Loucy (cell line): ENCODE measurements at regions not wholly inside any gene's neighbourhood (a gene's known extent, or its start where the extent isn't known, plus 50 kb on each side); places are given as distances from the start of the nearest gene placed in this dataset.

Experiments used
- H2AFZ ChIP-seq: fragments of 200-600 bp; sonication (generic); 2 replicates; pipeline ENCODE4 v1.6.0; 2016; ENCODE audit warnings: antibody characterized with exemption, mild to moderate bottlenecking, low read length, moderate library complexity
- H3F3A ChIP-seq: fragments of 200-600 bp; 2 replicates; pipeline ENCODE4 v1.6.0; 2016; ENCODE audit warnings: antibody characterized with exemption, low read depth, mild to moderate bottlenecking
- H3K27me3 ChIP-seq: fragments of 200-600 bp; sonication (generic); 2 replicates; pipeline ENCODE4 v1.6.1; 2014; ENCODE audit warnings: low read length, mild to moderate bottlenecking; ENCODE audit not compliant: insufficient read depth, poor library complexity, severe bottlenecking
- H3K36me3 ChIP-seq: fragments of 200-600 bp; sonication (generic); 2 replicates; pipeline ENCODE4 v1.6.1; 2016; ENCODE audit warnings: low read length; ENCODE audit not compliant: insufficient read depth
- H3K4me1 ChIP-seq: fragments of 200-600 bp; sonication (generic); 2 replicates; pipeline ENCODE4 v1.5.1; 2014; ENCODE audit warnings: low read length, mild to moderate bottlenecking; ENCODE audit not compliant: insufficient read depth, poor library complexity, severe bottlenecking
- H3K4me2 ChIP-seq: fragments of 200-600 bp; sonication (generic); 2 replicates; pipeline ENCODE4 v1.6.0; 2014; ENCODE audit warnings: antibody characterized with exemption, low read length, low read depth, mild to moderate bottlenecking; ENCODE audit not compliant: poor library complexity, severe bottlenecking
- H3K4me3 ChIP-seq: fragments of 200-600 bp; sonication (generic); 2 replicates; pipeline ENCODE4 v1.5.1; 2014; ENCODE audit warnings: low read length, mild to moderate bottlenecking, mixed read lengths; ENCODE audit not compliant: poor library complexity, severe bottlenecking
- H3K79me2 ChIP-seq: fragments of 200-600 bp; sonication (generic); 2 replicates; pipeline ENCODE4 v1.6.1; 2014; ENCODE audit warnings: low read length; ENCODE audit not compliant: insufficient read depth
- H3K9ac ChIP-seq: fragments of 200-600 bp; sonication (generic); 2 replicates; pipeline ENCODE4 v1.6.0; 2014; ENCODE audit warnings: mild to moderate bottlenecking, low read depth, low read length, moderate library complexity; ENCODE audit not compliant: poor library complexity, severe bottlenecking
- H3K9me2 ChIP-seq: fragments of 200-600 bp; sonication (generic); replicated peaks from 2 replicates; pipeline ENCODE4 v1.6.1; 2016; ENCODE audit warnings: low read depth, low read length, mixed read lengths
- H3K9me3 ChIP-seq: fragments of 200-600 bp; sonication (generic); 2 replicates; pipeline ENCODE4 v1.6.1; 2014; ENCODE audit warnings: mild to moderate bottlenecking, antibody characterized with exemption, low read length, low read depth; ENCODE audit not compliant: insufficient read depth
- H4K20me1 ChIP-seq: fragments of 200-600 bp; sonication (generic); 2 replicates; pipeline ENCODE4 v1.6.0; 2014; ENCODE audit warnings: antibody characterized with exemption, low read length, mild to moderate bottlenecking; ENCODE audit not compliant: insufficient read depth, poor library complexity, severe bottlenecking
- EZH2phosphoT487 ChIP-seq: fragments of 200-600 bp; IDR thresholded peaks from 2 replicates; pipeline ENCODE4 v1.6.1; 2018; ENCODE audit warnings: antibody characterized with exemption, mild to moderate bottlenecking, moderate library complexity, borderline replicate concordance
- TF ChIP-seq, protein P1 (sequence below): fragments of 200-600 bp; sonication (generic); conservative IDR thresholded peaks from 2 replicates; pipeline ENCODE4 v1.5.1; 2014; ENCODE audit warnings: mild to moderate bottlenecking, antibody characterized with exemption, low read length

GRCh38 chr13:69044629-69045028 lies 1063.0 kb upstream of the ATXN8OS start:
- no peaks in the 10 kb centered on the region for H3F3A ChIP-seq
- no peak overlapping the region for H3K4me2 ChIP-seq
- H3K79me2 ChIP-seq: no peaks in the 10 kb centered on the region
- no peaks in the 10 kb centered on the region for H3K36me3 ChIP-seq
- H3K4me3 ChIP-seq: no peak overlapping the region
- TF ChIP-seq EZH2phosphoT487: no peak
- TF ChIP-seq, protein P1, sequence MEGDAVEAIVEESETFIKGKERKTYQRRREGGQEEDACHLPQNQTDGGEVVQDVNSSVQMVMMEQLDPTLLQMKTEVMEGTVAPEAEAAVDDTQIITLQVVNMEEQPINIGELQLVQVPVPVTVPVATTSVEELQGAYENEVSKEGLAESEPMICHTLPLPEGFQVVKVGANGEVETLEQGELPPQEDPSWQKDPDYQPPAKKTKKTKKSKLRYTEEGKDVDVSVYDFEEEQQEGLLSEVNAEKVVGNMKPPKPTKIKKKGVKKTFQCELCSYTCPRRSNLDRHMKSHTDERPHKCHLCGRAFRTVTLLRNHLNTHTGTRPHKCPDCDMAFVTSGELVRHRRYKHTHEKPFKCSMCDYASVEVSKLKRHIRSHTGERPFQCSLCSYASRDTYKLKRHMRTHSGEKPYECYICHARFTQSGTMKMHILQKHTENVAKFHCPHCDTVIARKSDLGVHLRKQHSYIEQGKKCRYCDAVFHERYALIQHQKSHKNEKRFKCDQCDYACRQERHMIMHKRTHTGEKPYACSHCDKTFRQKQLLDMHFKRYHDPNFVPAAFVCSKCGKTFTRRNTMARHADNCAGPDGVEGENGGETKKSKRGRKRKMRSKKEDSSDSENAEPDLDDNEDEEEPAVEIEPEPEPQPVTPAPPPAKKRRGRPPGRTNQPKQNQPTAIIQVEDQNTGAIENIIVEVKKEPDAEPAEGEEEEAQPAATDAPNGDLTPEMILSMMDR: no peak
- no peaks in the 10 kb centered on the region for H4K20me1 ChIP-seq
- no peaks in the 10 kb centered on the region for H3K9me2 ChIP-seq
- H3K9ac ChIP-seq: no peak overlapping the region
- no peak overlapping the region for H2AFZ ChIP-seq
- H3K4me1 ChIP-seq: no peaks in the 10 kb centered on the region
- H3K27me3 ChIP-seq: no peaks in the 10 kb centered on the region
- no peaks in the 10 kb centered on the region for H3K9me3 ChIP-seq

GRCh38 chr13:69040898-69041297 lies 1066.7 kb upstream of the ATXN8OS start:
- H2AFZ ChIP-seq: no peak overlapping the region
- H4K20me1 ChIP-seq: no peaks in the 10 kb centered on the region
- no peak overlapping the region for H3K9ac ChIP-seq
- no peak overlapping the region for H3K4me3 ChIP-seq
- no peaks in the 10 kb centered on the region for H3K79me2 ChIP-seq
- no peaks in the 10 kb centered on the region for H3K27me3 ChIP-seq
- TF ChIP-seq, protein P1: no peak
- no peak for TF ChIP-seq EZH2phosphoT487
- H3K4me2 ChIP-seq: no peak overlapping the region
- no peaks in the 10 kb centered on the region for H3K9me2 ChIP-seq
- H3K36me3 ChIP-seq: no peaks in the 10 kb centered on the region
- H3K4me1 ChIP-seq: no peaks in the 10 kb centered on the region
- no peaks in the 10 kb centered on the region for H3K9me3 ChIP-seq
- H3F3A ChIP-seq: no peaks in the 10 kb centered on the region

GRCh38 chr13:69035771-69036170 lies 1071.9 kb upstream of the ATXN8OS start:
- H3K79me2 ChIP-seq: no peaks in the 10 kb centered on the region
- H3K9ac ChIP-seq: no peak overlapping the region
- no peaks in the 10 kb centered on the region for H3K36me3 ChIP-seq
- H3K9me3 ChIP-seq: no peaks in the 10 kb centered on the region
- H3K9me2 ChIP-seq: no peaks in the 10 kb centered on the region
- no peaks in the 10 kb centered on the region for H3K4me1 ChIP-seq
- H3F3A ChIP-seq: no peaks in the 10 kb centered on the region
- TF ChIP-seq, protein P1: no peak
- TF ChIP-seq EZH2phosphoT487: no peak
- no peaks in the 10 kb centered on the region for H4K20me1 ChIP-seq
- no peak overlapping the region for H3K4me3 ChIP-seq
- H2AFZ ChIP-seq: no peak overlapping the region
- H3K27me3 ChIP-seq: no peaks in the 10 kb centered on the region
- H3K4me2 ChIP-seq: no peak overlapping the region
